ENCODE measurements at regions not wholly inside any gene's neighbourhood (a gene's known extent, or its start where the extent isn't known, plus 50 kb on each side); places are given as distances from the start of the nearest gene placed in this dataset.

- DNase-seq = no peak
Measured at GRCh38 chr1:162918151-162918754, 57.3 kb upstream of the CCDC190 start.

DNA sequence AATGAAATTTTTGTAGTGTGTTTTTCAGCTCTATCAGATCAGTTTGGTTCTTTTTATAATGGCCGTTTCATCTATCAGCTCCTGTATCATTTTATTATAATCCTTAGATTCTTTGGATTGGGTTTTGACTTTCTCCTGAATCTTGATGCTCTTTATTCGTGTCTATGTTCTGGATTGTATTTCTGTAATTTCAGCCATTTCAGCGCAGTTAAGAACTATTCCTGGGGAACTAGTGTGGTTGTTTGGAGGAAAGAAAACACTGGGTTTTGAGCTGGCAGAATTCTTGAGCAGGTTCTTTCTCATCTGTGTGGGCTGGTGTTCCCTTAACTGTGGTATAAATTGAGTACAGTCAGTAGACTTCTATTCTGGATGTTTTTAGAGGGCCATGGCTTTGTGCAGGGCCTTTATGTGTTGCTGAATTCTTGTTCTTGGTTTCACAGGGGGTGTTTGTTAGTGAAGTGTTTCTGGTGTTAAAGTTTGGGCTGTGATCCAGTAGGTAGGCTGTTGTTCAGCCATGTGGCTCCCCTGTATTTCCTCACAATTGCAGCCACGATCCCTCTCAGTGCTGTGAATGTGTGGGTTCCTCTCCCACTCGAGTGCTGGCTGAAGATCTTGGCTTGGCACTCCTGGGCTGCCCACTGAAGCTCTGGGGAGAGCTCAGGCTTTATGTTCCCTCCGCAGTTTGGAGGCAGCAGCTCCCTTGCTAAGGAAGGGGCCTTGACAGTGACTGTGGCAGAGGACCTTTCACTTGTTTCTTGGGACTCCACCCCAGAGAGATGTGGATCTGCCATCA, 56.0 kb upstream of the CCDC190 start:
- no peak for DNase-seq

GRCh38 chr1:162916407-162916806, 55.4 kb upstream of the CCDC190 start:
- no peak for DNase-seq

GRCh38 chr1:162914601-162915000, 53.6 kb upstream of the CCDC190 start:
- DNase-seq = no peak

- DNase-seq = no peak
Measured at GRCh38 chr1:162913345-162913744, 52.4 kb upstream of the CCDC190 start.

DNA sequence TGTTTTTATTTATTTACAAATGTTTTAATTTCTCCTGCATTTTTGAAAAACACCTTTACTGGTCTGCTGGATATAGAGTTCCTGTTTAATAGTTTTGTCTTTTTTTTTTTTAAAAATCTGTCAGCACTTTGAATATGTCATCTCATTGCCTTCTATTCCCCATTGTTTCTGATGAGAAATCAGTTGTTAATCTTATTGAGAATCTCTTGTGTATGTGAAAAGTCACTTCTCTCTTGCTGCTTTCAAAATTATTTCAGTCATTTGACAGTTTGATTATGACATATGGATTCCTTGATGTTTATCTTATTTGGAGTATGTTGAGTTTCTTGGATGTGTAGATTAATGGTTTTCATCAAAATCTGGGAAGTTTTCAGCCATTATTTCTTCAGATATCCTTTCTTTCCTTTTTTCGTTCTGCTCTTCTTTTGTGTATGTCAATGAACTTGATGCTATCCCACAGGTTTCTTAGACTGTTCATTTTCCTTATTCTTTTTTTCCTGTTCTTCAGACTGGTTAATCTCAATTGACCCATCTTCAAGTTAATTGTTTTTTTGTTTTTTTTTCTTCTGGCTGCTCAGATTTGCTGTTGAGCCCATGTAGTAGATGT, 51.2 kb upstream of the CCDC190 start:
- DNase-seq = no peak
